DND-41 (cell line): ENCODE measurements at regions not wholly inside any gene's neighbourhood (a gene's known extent, or its start where the extent isn't known, plus 50 kb on each side); places are given as distances from the start of the nearest gene placed in this dataset.

Experiments used
- ATAC-seq: fragments of 200-7000 bp; cut with Tn5 transposase; 3 replicates; pipeline ENCODE4 v1.9.1; 2021; ENCODE audit warnings: low read depth; ENCODE audit not compliant: insufficient read depth
- DNase-seq: peaks from one replicate; pipeline ENCODE4 v3.0.0-alpha.2; 2020
- H2AFZ ChIP-seq: 2 replicates; pipeline ENCODE4 v1.6.0; 2012; ENCODE audit warnings: low read depth, low read length
- H3K27ac ChIP-seq: 2 replicates; pipeline ENCODE4 v1.5.1; 2012; ENCODE audit warnings: low read length, inconsistent platforms
- H3K27me3 ChIP-seq: fragments of 200-600 bp; sonication (generic); 2 replicates; pipeline ENCODE4 v1.6.0; 2012; ENCODE audit warnings: low read length, mild to moderate bottlenecking, inconsistent platforms; ENCODE audit not compliant: insufficient read depth, poor library complexity
- H3K36me3 ChIP-seq: 2 replicates; pipeline ENCODE4 v1.5.1; 2012; ENCODE audit warnings: low read length, inconsistent platforms; ENCODE audit not compliant: insufficient read depth
- H3K4me1 ChIP-seq: 2 replicates; pipeline ENCODE4 v1.5.1; 2012; ENCODE audit warnings: mild to moderate bottlenecking, low read length; ENCODE audit not compliant: insufficient read depth
- H3K4me2 ChIP-seq: 2 replicates; pipeline ENCODE4 v1.6.0; 2012; ENCODE audit warnings: mild to moderate bottlenecking, moderate library complexity, low read length, inconsistent platforms; ENCODE audit not compliant: insufficient read depth
- H3K4me3 ChIP-seq, 2 experiments: fragments of 200-600 bp in 1 of 2; shearing (Covaris generic) in 1 of 2; 2 replicates each; pipeline ENCODE4 v1.5.1; 2012 to 2016; ENCODE audit warnings: inconsistent platforms in 2 of 2, low read length in 2 of 2, mild to moderate bottlenecking in 2 of 2, low read depth in 1 of 2, moderate library complexity in 1 of 2
- H3K79me2 ChIP-seq: 2 replicates; pipeline ENCODE4 v1.6.0; 2012; ENCODE audit warnings: low read length, inconsistent platforms; ENCODE audit not compliant: insufficient read depth
- H3K9ac ChIP-seq: 2 replicates; pipeline ENCODE4 v1.6.0; 2012; ENCODE audit warnings: low read depth, mild to moderate bottlenecking, inconsistent platforms, low read length, moderate library complexity
- H3K9me3 ChIP-seq: 2 replicates; pipeline ENCODE4 v1.5.1; 2012; ENCODE audit warnings: low read length, moderate library complexity, mild to moderate bottlenecking, inconsistent platforms; ENCODE audit not compliant: insufficient read depth, severe bottlenecking
- H4K20me1 ChIP-seq: 2 replicates; pipeline ENCODE4 v1.6.0; 2012; ENCODE audit warnings: low read length; ENCODE audit not compliant: insufficient read depth
- CTCF ChIP-seq: IDR thresholded peaks from 2 replicates; pipeline ENCODE4 v1.5.1; 2012; ENCODE audit warnings: borderline replicate concordance, low read length, moderate library complexity, mild to moderate bottlenecking; ENCODE audit not compliant: poor library complexity, severe bottlenecking; ENCODE audit errors: extremely low read depth
- EZH2 ChIP-seq: IDR thresholded peaks from 3 replicates; pipeline ENCODE4 v1.6.1; 2012; ENCODE audit warnings: borderline replicate concordance, low read depth, mild to moderate bottlenecking, moderate library complexity, low read length, inconsistent platforms; ENCODE audit not compliant: severe bottlenecking

- Histone ChIP-seq H4K20me1 (no peaks in the 10 kb centered on the region), H3K36me3 (no peaks in the 10 kb centered on the region), H3K27ac (peak overlapping the region; percentile 85; the same call in 1 of the 2 replicates), H3K79me2 (no peaks in the 10 kb centered on the region), H3K4me2 (no peak overlapping the region), H3K9me3 (no peaks in the 10 kb centered on the region), H2AFZ (no peak overlapping the region), H3K9ac (no peak overlapping the region), H3K27me3 (no peaks in the 10 kb centered on the region), H3K4me3 (no peak overlapping the region), H3K4me1 (peaks cover 74% of the 10 kb centered on the region)
- TF ChIP-seq EZH2 (no peak), CTCF (no peak)
- no peak for ATAC-seq
- DNase-seq = no peak
Observed at GRCh38 chr5:143696921-143697320, 115.0 kb upstream of the HMHB1 start.

DNA sequence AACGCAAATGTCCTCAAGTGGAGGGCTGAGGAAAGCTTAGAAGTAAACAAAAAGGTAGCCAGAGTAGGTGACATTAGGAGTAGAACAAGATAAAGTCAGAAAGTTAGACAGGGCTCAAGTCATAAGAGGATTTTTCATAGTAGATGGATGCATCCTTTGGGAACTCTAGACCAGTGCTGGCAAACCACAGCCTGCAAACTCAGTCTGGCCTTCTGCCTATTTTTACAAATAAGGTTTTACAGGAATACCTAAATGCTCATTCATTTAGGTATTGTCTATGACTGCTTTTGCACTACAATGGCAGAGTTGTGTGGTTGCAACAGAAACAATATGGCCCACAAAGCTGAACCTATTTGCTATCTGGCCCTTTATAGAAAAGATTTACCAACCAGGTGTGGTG is 116.0 kb upstream of the HMHB1 start:
- H2AFZ ChIP-seq = no peak overlapping the region
- no peak overlapping the region for H3K27ac ChIP-seq
- DNase-seq (no peak), ATAC-seq (no peak)
- no peak overlapping the region for H3K9ac ChIP-seq
- H3K9me3 ChIP-seq = no peaks in the 10 kb centered on the region
- no peaks in the 10 kb centered on the region for H3K79me2 ChIP-seq
- no peak overlapping the region for H3K4me2 ChIP-seq
- no peak overlapping the region for H3K4me3 ChIP-seq
- no peaks in the 10 kb centered on the region for H3K36me3 ChIP-seq
- no peaks in the 10 kb centered on the region for H4K20me1 ChIP-seq
- no peaks in the 10 kb centered on the region for H3K27me3 ChIP-seq
- TF ChIP-seq EZH2 (no peak), CTCF (no peak)
- H3K4me1 ChIP-seq = peaks cover 71% of the 10 kb centered on the region

DNA sequence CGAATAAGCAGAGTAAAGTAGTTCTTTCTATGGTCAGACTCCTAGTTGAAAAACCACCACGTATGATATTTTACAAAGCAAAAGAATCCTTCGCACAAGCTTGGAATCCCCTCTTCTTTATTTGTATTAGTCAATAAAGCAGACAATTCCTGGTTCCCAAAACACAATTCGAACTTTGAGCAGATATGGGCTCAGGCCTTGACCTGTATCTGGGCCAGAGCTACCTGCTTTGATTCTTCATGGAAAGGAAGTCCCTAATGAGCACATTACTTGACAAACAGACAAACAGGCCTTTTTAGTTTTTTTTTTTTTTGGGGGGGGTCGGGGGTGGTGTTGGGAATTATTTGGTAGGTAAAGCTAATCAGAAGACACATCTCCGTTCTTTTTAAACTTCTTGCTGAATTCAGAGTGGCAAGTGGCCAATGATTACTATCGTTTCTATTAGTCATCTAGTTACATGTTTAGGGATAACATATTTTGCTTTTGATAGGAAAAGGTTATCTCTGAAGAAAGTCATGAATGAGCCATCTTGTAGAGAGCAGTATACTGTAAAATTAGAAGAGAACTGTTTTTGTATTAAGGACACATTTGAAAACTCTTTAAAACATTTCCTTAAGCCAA is 116.6 kb upstream of the HMHB1 start:
- Histone ChIP-seq H3K36me3 (no peaks in the 10 kb centered on the region), H3K9me3 (no peaks in the 10 kb centered on the region), H3K9ac (no peak overlapping the region), H3K4me3 (no peak overlapping the region), H4K20me1 (no peaks in the 10 kb centered on the region), H3K27ac (no peak overlapping the region; the same call in 1 of the 2 replicates), H2AFZ (no peak overlapping the region), H3K4me1 (peaks cover 65% of the 10 kb centered on the region), H3K27me3 (no peaks in the 10 kb centered on the region), H3K4me2 (no peak overlapping the region), H3K79me2 (no peaks in the 10 kb centered on the region)
- ATAC-seq = no peak
- TF ChIP-seq CTCF = no peak
- TF ChIP-seq EZH2 = no peak
- DNase-seq = no peak
